SK-N-SH (cell line): ENCODE measurements at regions not wholly inside any gene's neighbourhood (a gene's known extent, or its start where the extent isn't known, plus 50 kb on each side); places are given as distances from the start of the nearest gene placed in this dataset.

Experiments used
- CTCF ChIA-PET: fragments of 300-600, 350-600 bp; formaldehyde crosslinking; extraction: SDS; loops from one replicate; lab custom pipeline; 2021; lab: Yijun Ruan, JAX
- POLR2A ChIA-PET: fragments of 350-600 bp; sonication (Branson Sonifier 250); formaldehyde crosslinking; extraction: SDS; loops from one replicate; lab custom pipeline; 2020; ENCODE audit warnings: antibody characterized with exemption, inconsistent platforms; lab: Yijun Ruan, JAX
- DNase-seq: peaks from one replicate; pipeline ENCODE4 v3.0.0; 2012
- H2AFZ ChIP-seq: fragments of 200-600 bp; sonication (generic); 2 replicates; pipeline ENCODE4 v1.8.1; 2016; ENCODE audit warnings: antibody characterized with exemption, mild to moderate bottlenecking, low read depth
- H3F3A ChIP-seq: fragments of 200-600 bp; sonication (generic); replicated peaks from 2 replicates; pipeline ENCODE3; 2016; ENCODE audit warnings: antibody characterized with exemption, mild to moderate bottlenecking; ENCODE audit not compliant: insufficient read depth
- H3K27ac ChIP-seq, 2 experiments: fragments of 200-500 bp in 1 of 2; fragments of 200-600 bp in 1 of 2; sonication (Bioruptor generic) in 1 of 2; sonication (generic), shearing (Covaris generic) in 1 of 2; 2 replicates each; pipeline versions ENCODE4 v1.5.1 to v1.6.1; 2014 to 2016; ENCODE audit warnings: low read depth in 2 of 2, inconsistent platforms in 1 of 2, low read length in 1 of 2, mild to moderate bottlenecking in 1 of 2, mixed read lengths in 1 of 2
- H3K27me3 ChIP-seq: fragments of 200-600 bp; sonication (generic), shearing (Covaris generic); 2 replicates; pipeline ENCODE4 v1.6.1; 2016; ENCODE audit warnings: mixed run types; ENCODE audit not compliant: insufficient read depth
- H3K36me3 ChIP-seq, 2 experiments: fragments of 200-500 bp in 1 of 2; fragments of 200-600 bp in 1 of 2; sonication (Bioruptor generic) in 1 of 2; sonication (generic) in 1 of 2; replicated peaks in 1 of 2; 2 replicates each; pipeline versions ENCODE3 to v1.5.1; 2014 to 2016; ENCODE audit warnings: low read length in 1 of 2, mild to moderate bottlenecking in 1 of 2; ENCODE audit not compliant: insufficient read depth in 2 of 2, control insufficient read depth in 1 of 2
- H3K4me1 ChIP-seq, 2 experiments: fragments of 200-500 bp in 1 of 2; fragments of 200-600 bp in 1 of 2; sonication (Bioruptor generic) in 1 of 2; sonication (generic), shearing (Covaris generic) in 1 of 2; 2 replicates each; pipeline versions ENCODE4 v1.5.1 to v1.6.1; 2014 to 2016; ENCODE audit warnings: low read depth in 1 of 2, low read length in 1 of 2, mixed run types in 1 of 2; ENCODE audit not compliant: insufficient read depth in 2 of 2, control insufficient read depth in 1 of 2
- H3K4me2 ChIP-seq: fragments of 200-600 bp; sonication (generic), shearing (Covaris generic); 2 replicates; pipeline ENCODE4 v1.6.1; 2017; ENCODE audit warnings: mixed run types
- H3K4me3 ChIP-seq, 2 experiments: fragments of 200-500 bp in 1 of 2; fragments of 200-600 bp in 1 of 2; sonication (Bioruptor generic) in 1 of 2; sonication (generic), shearing (Covaris generic) in 1 of 2; 2 replicates each; pipeline versions ENCODE4 v1.5.1 to v1.8.1; 2014 to 2016; ENCODE audit warnings: low read depth in 2 of 2, inconsistent platforms in 1 of 2, low read length in 1 of 2, mild to moderate bottlenecking in 1 of 2, mixed read lengths in 1 of 2, moderate library complexity in 1 of 2
- H3K79me2 ChIP-seq: fragments of 200-600 bp; sonication (generic); 2 replicates; pipeline ENCODE4 v1.8.1; 2017; ENCODE audit warnings: mild to moderate bottlenecking; ENCODE audit not compliant: insufficient read depth
- H3K9ac ChIP-seq: fragments of 200-600 bp; sonication (generic); 2 replicates; pipeline ENCODE4 v1.6.1; 2017; ENCODE audit warnings: mixed run types
- H3K9me2 ChIP-seq: fragments of 200-600 bp; sonication (generic); 2 replicates; pipeline ENCODE4 v1.6.1; 2017; ENCODE audit warnings: mixed run types
- H3K9me3 ChIP-seq: fragments of 200-600 bp; sonication (generic); 2 replicates; pipeline ENCODE4 v1.6.1; 2017; ENCODE audit warnings: mixed run types, mild to moderate bottlenecking, moderate library complexity
- H4K20me1 ChIP-seq: fragments of 200-600 bp; sonication (generic); 2 replicates; pipeline ENCODE4 v1.6.1; 2017; ENCODE audit warnings: mild to moderate bottlenecking, mixed run types; ENCODE audit not compliant: insufficient read depth
- CTCF ChIP-seq: fragments of 200-600 bp; sonication (generic); IDR thresholded peaks from 2 replicates; pipeline ENCODE4 v1.6.1; 2017; ENCODE audit warnings: antibody characterized with exemption, mild to moderate bottlenecking, moderate library complexity
- ELF1 ChIP-seq: IDR thresholded peaks from 2 replicates; pipeline ENCODE4 v1.4.0; 2012
- MXI1 ChIP-seq: IDR thresholded peaks from 2 replicates; pipeline ENCODE4 v1.6.1; 2012; ENCODE audit warnings: mild to moderate bottlenecking, low read depth, low read length, improper control_type of control experiment
- NFIC ChIP-seq: IDR thresholded peaks from 2 replicates; pipeline ENCODE4 v1.4.0; 2012; ENCODE audit warnings: borderline replicate concordance
- PBX3 ChIP-seq: IDR thresholded peaks from 2 replicates; pipeline ENCODE4; 2012
- POLR2AphosphoS5 ChIP-seq: IDR thresholded peaks from 2 replicates; pipeline ENCODE4 v1.6.1; 2012; ENCODE audit warnings: low read depth, low read length
- RCOR1 ChIP-seq: fragments of 150-350 bp; IDR thresholded peaks from 2 replicates; pipeline ENCODE4 v1.6.1; 2017; ENCODE audit warnings: antibody characterized with exemption, low read length
- RFX5 ChIP-seq: IDR thresholded peaks from 2 replicates; pipeline ENCODE4 v1.6.1; 2012; ENCODE audit warnings: mild to moderate bottlenecking, improper control_type of control experiment, low read length
- TAF1 ChIP-seq: IDR thresholded peaks from 2 replicates; pipeline ENCODE4 v1.6.1; 2012; ENCODE audit warnings: low read depth, mild to moderate bottlenecking, low read length, moderate library complexity, borderline replicate concordance
- TCF12 ChIP-seq: IDR thresholded peaks from 2 replicates; pipeline ENCODE4 v1.4.0; 2012
- USF1 ChIP-seq: IDR thresholded peaks from 2 replicates; pipeline ENCODE4 v1.4.0; 2012; ENCODE audit warnings: low read depth, borderline replicate concordance
- YY1 ChIP-seq: IDR thresholded peaks from 2 replicates; pipeline ENCODE4 v1.4.0; 2012; ENCODE audit warnings: low read depth, mild to moderate bottlenecking
- WGBS: methylation state at CpG from one replicate; pipeline ENCODE4 v1.1.6; 2017; ENCODE audit warnings: low lambda C conversion rate; 5-methylcytosine and 5-hydroxymethylcytosine counted together
- TF ChIP-seq, protein P1 (sequence below): IDR thresholded peaks from 2 replicates; pipeline ENCODE4 v1.6.1; 2012; ENCODE audit warnings: mild to moderate bottlenecking, low read depth, low read length, moderate library complexity
- TF ChIP-seq, protein P2 (sequence below): IDR thresholded peaks from 2 replicates; pipeline ENCODE4 v1.4.0; 2012; ENCODE audit warnings: low read depth, borderline replicate concordance
- TF ChIP-seq, protein P3 (sequence below): fragments of 150-350 bp; IDR thresholded peaks from 2 replicates; pipeline ENCODE4 v1.6.1; 2017; ENCODE audit warnings: antibody characterized with exemption, low read length, low read depth, borderline replicate concordance

- Histone ChIP-seq H3K36me3 (no peaks in the 10 kb centered on the region), H3K4me2 (no peak overlapping the region), H3K79me2 (no peaks in the 10 kb centered on the region), H3K4me1 (no peaks in the 10 kb centered on the region; a peak in 1 of 4 replicates), H4K20me1 (no peaks in the 10 kb centered on the region), H3F3A (no peaks in the 10 kb centered on the region), H3K27ac (no peak overlapping the region), H3K4me3 (no peak overlapping the region), H2AFZ (no peak overlapping the region), H3K9me2 (no peaks in the 10 kb centered on the region), H3K9ac (no peak overlapping the region), H3K9me3 (no peaks in the 10 kb centered on the region), H3K27me3 (no peaks in the 10 kb centered on the region)
- ChIA-PET POLR2A (no interaction called here), CTCF (interaction anchor here (1.6 kb wide), 1 partner anchor 31 kb away, joined by 3 read pairs; no protein-coding TSS in a partner anchor)
- TF ChIP-seq, protein P1, sequence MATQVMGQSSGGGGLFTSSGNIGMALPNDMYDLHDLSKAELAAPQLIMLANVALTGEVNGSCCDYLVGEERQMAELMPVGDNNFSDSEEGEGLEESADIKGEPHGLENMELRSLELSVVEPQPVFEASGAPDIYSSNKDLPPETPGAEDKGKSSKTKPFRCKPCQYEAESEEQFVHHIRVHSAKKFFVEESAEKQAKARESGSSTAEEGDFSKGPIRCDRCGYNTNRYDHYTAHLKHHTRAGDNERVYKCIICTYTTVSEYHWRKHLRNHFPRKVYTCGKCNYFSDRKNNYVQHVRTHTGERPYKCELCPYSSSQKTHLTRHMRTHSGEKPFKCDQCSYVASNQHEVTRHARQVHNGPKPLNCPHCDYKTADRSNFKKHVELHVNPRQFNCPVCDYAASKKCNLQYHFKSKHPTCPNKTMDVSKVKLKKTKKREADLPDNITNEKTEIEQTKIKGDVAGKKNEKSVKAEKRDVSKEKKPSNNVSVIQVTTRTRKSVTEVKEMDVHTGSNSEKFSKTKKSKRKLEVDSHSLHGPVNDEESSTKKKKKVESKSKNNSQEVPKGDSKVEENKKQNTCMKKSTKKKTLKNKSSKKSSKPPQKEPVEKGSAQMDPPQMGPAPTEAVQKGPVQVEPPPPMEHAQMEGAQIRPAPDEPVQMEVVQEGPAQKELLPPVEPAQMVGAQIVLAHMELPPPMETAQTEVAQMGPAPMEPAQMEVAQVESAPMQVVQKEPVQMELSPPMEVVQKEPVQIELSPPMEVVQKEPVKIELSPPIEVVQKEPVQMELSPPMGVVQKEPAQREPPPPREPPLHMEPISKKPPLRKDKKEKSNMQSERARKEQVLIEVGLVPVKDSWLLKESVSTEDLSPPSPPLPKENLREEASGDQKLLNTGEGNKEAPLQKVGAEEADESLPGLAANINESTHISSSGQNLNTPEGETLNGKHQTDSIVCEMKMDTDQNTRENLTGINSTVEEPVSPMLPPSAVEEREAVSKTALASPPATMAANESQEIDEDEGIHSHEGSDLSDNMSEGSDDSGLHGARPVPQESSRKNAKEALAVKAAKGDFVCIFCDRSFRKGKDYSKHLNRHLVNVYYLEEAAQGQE: no peak
- TF ChIP-seq RCOR1: no peak
- TF ChIP-seq, protein P2, sequence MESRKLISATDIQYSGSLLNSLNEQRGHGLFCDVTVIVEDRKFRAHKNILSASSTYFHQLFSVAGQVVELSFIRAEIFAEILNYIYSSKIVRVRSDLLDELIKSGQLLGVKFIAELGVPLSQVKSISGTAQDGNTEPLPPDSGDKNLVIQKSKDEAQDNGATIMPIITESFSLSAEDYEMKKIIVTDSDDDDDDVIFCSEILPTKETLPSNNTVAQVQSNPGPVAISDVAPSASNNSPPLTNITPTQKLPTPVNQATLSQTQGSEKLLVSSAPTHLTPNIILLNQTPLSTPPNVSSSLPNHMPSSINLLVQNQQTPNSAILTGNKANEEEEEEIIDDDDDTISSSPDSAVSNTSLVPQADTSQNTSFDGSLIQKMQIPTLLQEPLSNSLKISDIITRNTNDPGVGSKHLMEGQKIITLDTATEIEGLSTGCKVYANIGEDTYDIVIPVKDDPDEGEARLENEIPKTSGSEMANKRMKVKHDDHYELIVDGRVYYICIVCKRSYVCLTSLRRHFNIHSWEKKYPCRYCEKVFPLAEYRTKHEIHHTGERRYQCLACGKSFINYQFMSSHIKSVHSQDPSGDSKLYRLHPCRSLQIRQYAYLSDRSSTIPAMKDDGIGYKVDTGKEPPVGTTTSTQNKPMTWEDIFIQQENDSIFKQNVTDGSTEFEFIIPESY: no peak
- TF ChIP-seq TCF12: no peak
- no peak for TF ChIP-seq CTCF
- no peak for TF ChIP-seq NFIC
- TF ChIP-seq USF1: no peak
- no peak for TF ChIP-seq YY1
- TF ChIP-seq PBX3: no peak
- TF ChIP-seq, protein P3, sequence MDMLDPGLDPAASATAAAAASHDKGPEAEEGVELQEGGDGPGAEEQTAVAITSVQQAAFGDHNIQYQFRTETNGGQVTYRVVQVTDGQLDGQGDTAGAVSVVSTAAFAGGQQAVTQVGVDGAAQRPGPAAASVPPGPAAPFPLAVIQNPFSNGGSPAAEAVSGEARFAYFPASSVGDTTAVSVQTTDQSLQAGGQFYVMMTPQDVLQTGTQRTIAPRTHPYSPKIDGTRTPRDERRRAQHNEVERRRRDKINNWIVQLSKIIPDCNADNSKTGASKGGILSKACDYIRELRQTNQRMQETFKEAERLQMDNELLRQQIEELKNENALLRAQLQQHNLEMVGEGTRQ: no peak
- no peak for TF ChIP-seq MXI1
- no peak for TF ChIP-seq ELF1
- no peak for TF ChIP-seq RFX5
- no peak for TF ChIP-seq POLR2AphosphoS5
- no peak for TF ChIP-seq TAF1
- no peak for DNase-seq
- 78% methylated on average over 3 of the region's 3 CpGs for WGBS
Measured at GRCh38 chr5:103345461-103345860, 86.9 kb downstream of the MACIR start.
